ENCODE measurements at regions not wholly inside any gene's neighbourhood (a gene's known extent, or its start where the extent isn't known, plus 50 kb on each side); places are given as distances from the start of the nearest gene placed in this dataset.

- Histone ChIP-seq H3K27ac (ENCODE audit: low read depth, low read length) (no peak overlapping the region), H3K79me2 (ENCODE audit: insufficient read depth, low read length) (no peaks in the 10 kb centered on the region), H3K9me2 (ENCODE audit: insufficient read depth) (no peaks in the 10 kb centered on the region), H3K4me1 (ENCODE audit: control insufficient read depth in 1 of 2, insufficient read depth in 2 of 2, low read length in 2 of 2) (peaks cover 3 to 4% of the 10 kb centered on the region in 2 experiments; a peak in 2 of 4 replicates), H3K36me3 (ENCODE audit: control insufficient read depth in 1 of 2, insufficient read depth in 2 of 2, low read length in 2 of 2) (no peaks in the 10 kb centered on the region), H3K9ac (ENCODE audit: low read length) (no peak overlapping the region), H4K20me1 (ENCODE audit: insufficient read depth) (no peaks in the 10 kb centered on the region), H3K4me2 (ENCODE audit: low read length) (no peak overlapping the region), H3K4me3 (replicated peaks in 1 of 2; ENCODE audit: low read depth in 1 of 2, low read length in 2 of 2) (no peak overlapping the region), H3K27me3 (ENCODE audit: insufficient read depth, low read length) (no peaks in the 10 kb centered on the region), H3K9me3 (ENCODE audit: control insufficient read depth in 1 of 2, insufficient read depth in 1 of 2, low read depth in 1 of 2, low read length in 2 of 2) (no peaks in the 10 kb centered on the region), H2AFZ (ENCODE audit: low read depth, low read length, poor library complexity, severe bottlenecking) (no peak overlapping the region)
- no peak for DNase-seq (ENCODE audit: low read depth, low spot score)
- ChIA-PET POLR2A (no interaction called here), RAD21 (ENCODE audit: low non-redundant PET in 1 of 2, low total read pairs in 2 of 2, uncharacterized antibody in 2 of 2, unreplicated experiment in 2 of 2) (no interaction called here), CTCF (interaction anchor here (0.6 kb wide), 1 partner anchor 126 kb away, joined by 3 read pairs; no protein-coding TSS in a partner anchor)
- TF ChIP-seq ELF1 (IDR thresholded peaks at IDR 0.05; ENCODE audit: borderline replicate concordance, low read depth): no peak
- no peak for TF ChIP-seq ZFX (IDR thresholded peaks at IDR 0.05)
- TF ChIP-seq JUND (IDR thresholded peaks at IDR 0.05): no peak
- no peak for TF ChIP-seq TCF7L2 (IDR thresholded peaks at IDR 0.05; ENCODE audit: borderline replicate concordance, extremely low read depth, insufficient read depth, insufficient read length)
- TF ChIP-seq SP1 (IDR thresholded peaks at IDR 0.05; ENCODE audit: low read depth): no peak
- TF ChIP-seq EZH2phosphoT487 (IDR thresholded peaks at IDR 0.05; ENCODE audit: borderline replicate concordance): no peak
- no peak for TF ChIP-seq CBX3 (IDR thresholded peaks at IDR 0.05; ENCODE audit: low read depth)
- BruUV-seq (replicated peaks): no TSS peak
- ATAC-seq: no peak
- intact Hi-C loops (cut with micrococcal nuclease): no loop called here
These were observed 108.6 kb downstream of the BANF2 start for GRCh38 chr20:17808357-17808756.

GRCh38 chr20:17807651-17808050 is 107.9 kb downstream of the BANF2 start:
- DNase-seq (ENCODE audit: low read depth, low spot score): no peak
- no TSS peak for BruUV-seq (replicated peaks)
- Histone ChIP-seq H3K36me3 (ENCODE audit: control insufficient read depth in 1 of 2, insufficient read depth in 2 of 2, low read length in 2 of 2) (no peaks in the 10 kb centered on the region), H2AFZ (ENCODE audit: low read depth, low read length, poor library complexity, severe bottlenecking) (no peak overlapping the region), H3K4me1 (ENCODE audit: control insufficient read depth in 1 of 2, insufficient read depth in 2 of 2, low read length in 2 of 2) (peaks cover 3 to 4% of the 10 kb centered on the region in 2 experiments; a peak in 2 of 4 replicates), H3K4me2 (ENCODE audit: low read length) (no peak overlapping the region), H3K9me3 (ENCODE audit: control insufficient read depth in 1 of 2, insufficient read depth in 1 of 2, low read depth in 1 of 2, low read length in 2 of 2) (no peaks in the 10 kb centered on the region), H3K9ac (ENCODE audit: low read length) (no peak overlapping the region), H3K4me3 (replicated peaks in 1 of 2; ENCODE audit: low read depth in 1 of 2, low read length in 2 of 2) (no peak overlapping the region), H3K9me2 (ENCODE audit: insufficient read depth) (no peaks in the 10 kb centered on the region), H3K27me3 (ENCODE audit: insufficient read depth, low read length) (no peaks in the 10 kb centered on the region), H3K27ac (ENCODE audit: low read depth, low read length) (no peak overlapping the region), H4K20me1 (ENCODE audit: insufficient read depth) (no peaks in the 10 kb centered on the region), H3K79me2 (ENCODE audit: insufficient read depth, low read length) (no peaks in the 10 kb centered on the region)
- ChIA-PET CTCF (no interaction called here), RAD21 (ENCODE audit: low non-redundant PET in 1 of 2, low total read pairs in 2 of 2, uncharacterized antibody in 2 of 2, unreplicated experiment in 2 of 2) (no interaction called here), POLR2A (no interaction called here)
- intact Hi-C loops (cut with micrococcal nuclease): no loop called here
- no peak for ATAC-seq
- TF ChIP-seq CTCF (IDR thresholded peaks at IDR 0.05 in 2 of 3, conservative IDR thresholded peaks at IDR 0.05 in 1 of 3; ENCODE audit: borderline replicate concordance in 1 of 3, insufficient read depth in 1 of 3, low read depth in 2 of 3, low read length in 2 of 3) (no peak), CBX3 (IDR thresholded peaks at IDR 0.05; ENCODE audit: low read depth) (no peak), ELF1 (IDR thresholded peaks at IDR 0.05; ENCODE audit: borderline replicate concordance, low read depth) (no peak), ZFX (IDR thresholded peaks at IDR 0.05) (no peak), RAD21 (IDR thresholded peaks at IDR 0.05; ENCODE audit: low read depth) (no peak), MAX (IDR thresholded peaks at IDR 0.05) (no peak), SP1 (IDR thresholded peaks at IDR 0.05; ENCODE audit: low read depth) (no peak), REST (IDR thresholded peaks at IDR 0.05; ENCODE audit: low read depth) (no peak), SRF (IDR thresholded peaks at IDR 0.05; ENCODE audit: low read depth) (no peak), EZH2phosphoT487 (IDR thresholded peaks at IDR 0.05; ENCODE audit: borderline replicate concordance) (no peak), POLR2A (IDR thresholded peaks at IDR 0.05; ENCODE audit: borderline replicate concordance, extremely low read depth, insufficient read depth, insufficient read length) (no peak), FOSL1 (IDR thresholded peaks at IDR 0.05; ENCODE audit: low read depth) (no peak)

All from HCT116 (cell line).